Mesenchymal stem cell (in vitro differentiated cells and primary cell): ENCODE measurements at regions not wholly inside any gene's neighbourhood (a gene's known extent, or its start where the extent isn't known, plus 50 kb on each side); places are given as distances from the start of the nearest gene placed in this dataset.

Experiments used
- DNase-seq: peaks from one replicate; pipeline ENCODE4 v3.0.0-alpha.2; 2013
- H2AFZ ChIP-seq: one replicate; pipeline ENCODE4 v1.6.1; 2013; ENCODE audit warnings: low read depth, mild to moderate bottlenecking, control low read depth, inconsistent platforms, low read length, moderate library complexity
- H2AK5ac ChIP-seq: 2 replicates; pipeline ENCODE4 v1.6.1; 2013; ENCODE audit warnings: low read length, moderate library complexity, mild to moderate bottlenecking, inconsistent platforms; ENCODE audit not compliant: severe bottlenecking
- H2BK120ac ChIP-seq: one replicate; pipeline ENCODE4 v1.6.1; 2013; ENCODE audit warnings: low read depth, mild to moderate bottlenecking, inconsistent platforms, low read length, moderate library complexity
- H2BK12ac ChIP-seq, 2 experiments: one replicate each; pipeline ENCODE4 v1.6.1; 2013; ENCODE audit warnings: inconsistent platforms in 2 of 2, low read length in 2 of 2, mild to moderate bottlenecking in 2 of 2, moderate library complexity in 2 of 2, control low read depth in 1 of 2
- H2BK15ac ChIP-seq: one replicate; pipeline ENCODE4 v1.6.1; 2013; ENCODE audit warnings: mild to moderate bottlenecking, low read depth, inconsistent platforms; ENCODE audit not compliant: poor library complexity, severe bottlenecking
- H2BK5ac ChIP-seq: 2 replicates; pipeline ENCODE4 v1.6.1; 2013; ENCODE audit warnings: low read depth, mild to moderate bottlenecking, low read length, control low read depth, inconsistent platforms; ENCODE audit not compliant: poor library complexity, severe bottlenecking
- H3K14ac ChIP-seq, 2 experiments: one replicate each; pipeline ENCODE4 v1.6.1; 2013; ENCODE audit warnings: inconsistent platforms in 2 of 2, low read length in 2 of 2, control low read depth in 1 of 2, mild to moderate bottlenecking in 1 of 2, moderate library complexity in 1 of 2
- H3K18ac ChIP-seq, 2 experiments: one replicate each; pipeline ENCODE4 v1.6.1; 2013; ENCODE audit warnings: inconsistent platforms in 2 of 2, low read length in 2 of 2, control low read depth in 1 of 2, low read depth in 1 of 2, mild to moderate bottlenecking in 1 of 2
- H3K23ac ChIP-seq, 2 experiments: one replicate each; pipeline ENCODE4 v1.6.1; 2013; ENCODE audit warnings: inconsistent platforms in 2 of 2, low read length in 2 of 2, mild to moderate bottlenecking in 2 of 2, moderate library complexity in 2 of 2, control low read depth in 1 of 2
- H3K27ac ChIP-seq: 2 replicates; pipeline ENCODE4 v1.5.1; 2013; ENCODE audit warnings: mild to moderate bottlenecking, moderate library complexity, low read length, control low read depth, inconsistent platforms; ENCODE audit not compliant: poor library complexity, severe bottlenecking
- H3K27me3 ChIP-seq, 2 experiments: 2 replicates each; pipeline versions ENCODE4 v1.6.1 to v1.7.0; 2013; ENCODE audit warnings: low read length in 2 of 2, mild to moderate bottlenecking in 2 of 2, moderate library complexity in 2 of 2, control low read depth in 1 of 2, inconsistent platforms in 1 of 2; ENCODE audit not compliant: control insufficient read depth in 1 of 2, insufficient read depth in 1 of 2
- H3K36me3 ChIP-seq, 2 experiments: 2 replicates each; pipeline versions ENCODE4 v1.6.1 to v1.7.0; 2013; ENCODE audit warnings: low read length in 2 of 2, control low read depth in 1 of 2, inconsistent platforms in 1 of 2, low read depth in 1 of 2, mild to moderate bottlenecking in 1 of 2; ENCODE audit not compliant: insufficient read depth in 2 of 2, control insufficient read depth in 1 of 2
- H3K4ac ChIP-seq, 2 experiments: one replicate each; pipeline ENCODE4 v1.6.1; 2013; ENCODE audit warnings: inconsistent platforms in 2 of 2, low read length in 2 of 2, mild to moderate bottlenecking in 2 of 2, moderate library complexity in 2 of 2, control low read depth in 1 of 2, low read depth in 1 of 2
- H3K4me1 ChIP-seq: 2 replicates; pipeline ENCODE4 v1.6.1; 2013; ENCODE audit warnings: low read depth, low read length, control low read depth; ENCODE audit not compliant: control insufficient read depth, insufficient read depth
- H3K4me2 ChIP-seq: 2 replicates; pipeline ENCODE4 v1.6.1; 2013; ENCODE audit warnings: low read length, mild to moderate bottlenecking, inconsistent platforms; ENCODE audit not compliant: poor library complexity, severe bottlenecking
- H3K4me3 ChIP-seq, 2 experiments: 2 replicates each; pipeline versions ENCODE4 v1.5.1 to v1.7.0; 2013; ENCODE audit warnings: low read length in 2 of 2, mild to moderate bottlenecking in 2 of 2, control low read depth in 1 of 2, low read depth in 1 of 2; ENCODE audit not compliant: insufficient read depth in 1 of 2
- H3K79me1 ChIP-seq: replicated peaks from 2 replicates; pipeline ENCODE4 v1.6.1; 2013; ENCODE audit warnings: mild to moderate bottlenecking, control low read depth, low read length, inconsistent platforms; ENCODE audit not compliant: poor library complexity, severe bottlenecking
- H3K9ac ChIP-seq: 2 replicates; pipeline ENCODE4 v1.7.0; 2013; ENCODE audit warnings: mild to moderate bottlenecking, low read length, moderate library complexity
- H3K9me3 ChIP-seq: 2 replicates; pipeline ENCODE4 v1.7.0; 2013; ENCODE audit warnings: mild to moderate bottlenecking, low read length; ENCODE audit not compliant: control insufficient read depth
- H4K8ac ChIP-seq: one replicate; pipeline ENCODE4 v1.6.1; 2013; ENCODE audit warnings: inconsistent platforms, mild to moderate bottlenecking, low read length, moderate library complexity
- H4K91ac ChIP-seq: one replicate; pipeline ENCODE4 v1.6.1; 2013; ENCODE audit warnings: mild to moderate bottlenecking, low read length, inconsistent platforms
- WGBS: methylation state at CpG from one replicate; pipeline ENCODE4 v1.1.7; 2013; ENCODE audit warnings: mixed read lengths; 5-methylcytosine and 5-hydroxymethylcytosine counted together

- no peak overlapping the region for H3K4ac ChIP-seq
- no peak overlapping the region for H3K9ac ChIP-seq
- no peak overlapping the region for H4K91ac ChIP-seq
- no peaks in the 10 kb centered on the region for H3K9me3 ChIP-seq
- no peaks in the 10 kb centered on the region for H3K79me1 ChIP-seq
- H3K36me3 ChIP-seq = peaks cover 2 to 3% of the 10 kb centered on the region in 2 experiments
- H2BK120ac ChIP-seq = no peak overlapping the region
- no peak overlapping the region for H2BK5ac ChIP-seq
- no peak overlapping the region for H3K4me3 ChIP-seq
- H2BK12ac ChIP-seq = no peak overlapping the region
- no peak overlapping the region for H3K27ac ChIP-seq
- no peak overlapping the region for H3K23ac ChIP-seq
- no peak overlapping the region for H2AFZ ChIP-seq
- H2BK15ac ChIP-seq = no peak overlapping the region
- H3K14ac ChIP-seq = no peak overlapping the region
- H3K27me3 ChIP-seq = no peaks in the 10 kb centered on the region
- H4K8ac ChIP-seq = no peak overlapping the region
- no peak overlapping the region for H3K18ac ChIP-seq
- no peak overlapping the region for H2AK5ac ChIP-seq
- H3K4me1 ChIP-seq = no peaks in the 10 kb centered on the region
- DNase-seq = no peak
- H3K4me2 ChIP-seq = no peak overlapping the region
These were observed 107.7 kb downstream of the BACH1 start for GRCh38 chr21:29406385-29406784.

- Histone ChIP-seq H2AK5ac (no peak overlapping the region), H3K27ac (no peak overlapping the region), H3K18ac (no peak overlapping the region), H3K14ac (no peak overlapping the region), H3K4me3 (no peak overlapping the region), H3K4me2 (no peak overlapping the region), H2AFZ (no peak overlapping the region), H4K91ac (no peak overlapping the region), H3K79me1 (no peaks in the 10 kb centered on the region), H2BK120ac (no peak overlapping the region), H2BK12ac (no peak overlapping the region), H3K9me3 (no peaks in the 10 kb centered on the region), H2BK5ac (no peak overlapping the region), H4K8ac (no peak overlapping the region), H3K23ac (no peak overlapping the region), H3K9ac (no peak overlapping the region), H3K27me3 (no peaks in the 10 kb centered on the region), H3K4ac (no peak overlapping the region), H2BK15ac (no peak overlapping the region), H3K36me3 (peaks cover 0 to 5% of the 10 kb centered on the region in 2 experiments), H3K4me1 (no peaks in the 10 kb centered on the region)
- 97% methylated on average over 2 of the region's 2 CpGs for WGBS
- DNase-seq = no peak
These were observed 108.8 kb downstream of the BACH1 start for GRCh38 chr21:29407571-29407970.

GRCh38 chr21:29413683-29414082 lies 115.0 kb downstream of the BACH1 start:
- Histone ChIP-seq H2BK120ac (no peak overlapping the region), H3K79me1 (no peaks in the 10 kb centered on the region), H3K18ac (no peak overlapping the region), H3K4me1 (no peaks in the 10 kb centered on the region), H2AK5ac (no peak overlapping the region), H2AFZ (no peak overlapping the region), H2BK5ac (no peak overlapping the region), H3K4ac (no peak overlapping the region), H4K8ac (no peak overlapping the region), H2BK15ac (no peak overlapping the region), H3K14ac (no peak overlapping the region), H3K27ac (no peak overlapping the region), H3K4me3 (no peak overlapping the region), H3K27me3 (no peaks in the 10 kb centered on the region), H4K91ac (no peak overlapping the region), H3K9ac (no peak overlapping the region), H2BK12ac (no peak overlapping the region), H3K36me3 (peaks cover 3 to 8% of the 10 kb centered on the region in 2 experiments), H3K4me2 (no peak overlapping the region), H3K23ac (no peak overlapping the region), H3K9me3 (no peaks in the 10 kb centered on the region)
- WGBS = 88% methylated on average over 3 of the region's 3 CpGs
- DNase-seq = no peak

GRCh38 chr21:29416268-29416667 lies 117.5 kb downstream of the BACH1 start:
- 92% methylated on average over 2 of the region's 4 CpGs for WGBS
- no peaks in the 10 kb centered on the region for H3K4me1 ChIP-seq
- H3K4ac ChIP-seq = no peak overlapping the region
- H3K9ac ChIP-seq = no peak overlapping the region
- H3K27ac ChIP-seq = no peak overlapping the region
- no peaks in the 10 kb centered on the region for H3K9me3 ChIP-seq
- H4K8ac ChIP-seq = no peak overlapping the region
- no peak for DNase-seq
- H3K27me3 ChIP-seq = no peaks in the 10 kb centered on the region
- H3K4me3 ChIP-seq = no peak overlapping the region
- no peak overlapping the region for H3K14ac ChIP-seq
- no peak overlapping the region for H3K23ac ChIP-seq
- H2BK120ac ChIP-seq = no peak overlapping the region
- no peak overlapping the region for H2BK15ac ChIP-seq
- no peak overlapping the region for H2BK5ac ChIP-seq
- H4K91ac ChIP-seq = no peak overlapping the region
- peaks cover 3 to 8% of the 10 kb centered on the region in 2 experiments for H3K36me3 ChIP-seq
- H2AFZ ChIP-seq = no peak overlapping the region
- no peak overlapping the region for H3K18ac ChIP-seq
- H2AK5ac ChIP-seq = no peak overlapping the region
- H2BK12ac ChIP-seq = no peak overlapping the region
- H3K79me1 ChIP-seq = peaks cover 1% of the 10 kb centered on the region
- no peak overlapping the region for H3K4me2 ChIP-seq
